Left renal cortex interstitium (tissue), 4 donors: ENCODE measurements at regions not wholly inside any gene's neighbourhood (a gene's known extent, or its start where the extent isn't known, plus 50 kb on each side); places are given as distances from the start of the nearest gene placed in this dataset.
"Not testable (repeated sequence)": the region's sequence is repeated elsewhere in the genome, so short reads cannot be mapped to it uniquely, and the experiment has no call there.

Experiments used
- DNase-seq, 4 donors: peaks; one replicate each; pipeline ENCODE4 v3.0.0-alpha.2; 2013; ENCODE audit warnings: low read depth in 4 of 4, low spot score in 2 of 4, missing footprints in 1 of 4

- DNase-seq, result no peak
Measured at GRCh38 chr5:122661496-122662180, 113.2 kb upstream of the SNX2 start.

- no peak for DNase-seq
Measured at GRCh38 chr5:122665051-122665450, 109.8 kb upstream of the SNX2 start.

DNA sequence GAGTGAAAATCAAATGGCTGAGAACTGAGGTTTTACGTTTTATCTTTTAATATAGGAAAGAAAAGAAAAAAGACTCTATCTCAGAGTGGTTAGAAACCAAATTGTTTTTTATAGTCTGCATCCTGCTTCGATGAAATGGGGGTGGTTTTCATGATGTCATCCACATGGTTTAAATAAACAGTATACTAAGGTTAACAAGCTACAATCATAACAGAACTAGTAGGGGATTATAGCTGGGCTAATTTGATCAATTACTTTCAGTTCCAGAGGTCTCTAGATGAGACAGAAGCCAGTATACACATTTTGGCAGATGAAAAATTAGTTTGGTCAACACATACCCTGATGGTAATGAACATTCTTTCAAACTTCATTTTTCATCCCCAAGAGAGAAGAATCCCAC lies 106.3 kb upstream of the SNX2 start:
- no peak for DNase-seq

DNA sequence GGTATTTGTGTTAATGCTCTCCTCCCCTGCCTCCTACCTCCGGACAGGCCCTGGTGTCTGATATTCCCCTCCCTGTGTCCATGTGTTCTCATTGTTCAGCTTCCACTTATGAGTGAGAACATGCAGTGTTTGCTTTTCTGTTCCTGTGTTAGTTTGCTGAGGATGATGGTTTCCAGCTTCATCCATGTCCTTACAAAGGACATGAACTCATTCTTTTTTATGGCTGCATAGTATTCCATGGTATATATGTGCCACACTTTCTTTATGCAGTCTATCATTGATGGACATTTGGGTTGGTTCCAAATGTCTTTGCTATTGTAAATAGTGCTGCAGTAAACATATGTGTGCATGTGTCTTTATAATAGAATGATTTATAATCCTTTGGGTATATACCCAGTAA lies 105.2 kb upstream of the SNX2 start:
- not testable (repeated sequence) for DNase-seq

DNA sequence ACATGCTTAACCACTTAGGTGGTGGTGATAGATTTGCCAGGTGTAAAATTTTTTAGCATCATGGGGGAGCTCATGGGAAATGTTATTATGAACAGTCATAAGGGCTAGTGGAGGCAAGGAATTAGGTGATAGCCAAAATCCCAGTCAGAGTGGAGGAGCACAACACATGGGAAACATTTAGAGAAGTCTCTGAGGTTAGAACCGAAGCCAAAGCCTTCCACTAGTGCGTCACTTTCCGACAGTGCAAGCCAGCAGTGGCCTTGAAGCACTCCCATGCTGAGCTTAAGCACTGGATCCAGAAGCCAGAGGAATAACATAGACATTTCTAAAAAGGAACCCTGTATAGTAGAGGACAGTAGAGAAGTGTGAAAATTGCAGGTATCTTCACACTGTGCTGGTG lies 101.5 kb upstream of the SNX2 start:
- DNase-seq, result no peak

- no peak for DNase-seq
Measured at GRCh38 chr5:122674385-122674784, 100.5 kb upstream of the SNX2 start.

- DNase-seq, result no peak
Measured at GRCh38 chr5:122680623-122681350, 94.1 kb upstream of the SNX2 start.

- DNase-seq, result no peak
Measured at GRCh38 chr5:122683631-122684030, 91.2 kb upstream of the SNX2 start.

DNA sequence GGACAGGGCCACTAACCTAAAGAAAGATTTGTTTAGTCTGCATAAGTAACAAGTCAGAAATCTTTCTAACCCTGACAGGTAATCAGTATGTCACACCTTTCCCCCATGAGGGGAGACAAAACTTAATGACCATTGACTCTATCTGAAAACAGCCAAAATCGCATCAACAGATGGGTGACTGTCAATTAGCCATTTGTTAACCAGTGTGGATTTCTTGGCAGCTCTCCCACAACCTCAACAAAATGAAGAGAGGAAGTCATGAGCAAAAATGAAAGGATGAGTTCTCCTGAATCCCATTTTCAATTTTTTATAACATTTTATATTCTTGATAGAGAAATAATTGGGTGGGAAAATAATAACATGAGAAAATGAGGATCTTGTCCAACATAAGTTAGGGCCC lies 84.6 kb upstream of the SNX2 start:
- DNase-seq, result no peak

GRCh38 chr5:122691931-122692330 lies 82.9 kb upstream of the SNX2 start:
- no peak for DNase-seq

DNA sequence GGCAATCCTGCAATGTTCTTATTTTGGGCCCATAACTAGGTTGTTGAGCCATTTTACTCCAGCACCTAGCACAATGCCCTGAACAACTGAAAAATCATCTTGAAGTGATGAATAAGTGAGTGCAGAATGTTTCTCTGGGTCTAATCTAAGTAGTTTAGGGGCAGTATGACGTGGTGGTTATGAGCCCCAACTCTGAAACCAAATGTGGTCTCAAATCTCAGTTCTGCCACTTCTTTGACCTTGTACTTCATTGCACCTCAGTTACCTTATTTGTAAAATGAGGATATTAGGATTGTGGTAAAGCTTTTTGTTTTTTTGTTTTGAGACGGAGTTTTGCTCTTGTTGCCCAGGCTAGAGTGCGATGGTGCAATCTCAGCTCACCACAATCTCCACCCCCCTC lies 80.9 kb upstream of the SNX2 start:
- DNase-seq, result no peak

- no peak for DNase-seq
Measured at GRCh38 chr5:122694884-122695283, 80.0 kb upstream of the SNX2 start.

GRCh38 chr5:122696735-122697134 lies 78.1 kb upstream of the SNX2 start:
- DNase-seq, result not testable (repeated sequence)

DNA sequence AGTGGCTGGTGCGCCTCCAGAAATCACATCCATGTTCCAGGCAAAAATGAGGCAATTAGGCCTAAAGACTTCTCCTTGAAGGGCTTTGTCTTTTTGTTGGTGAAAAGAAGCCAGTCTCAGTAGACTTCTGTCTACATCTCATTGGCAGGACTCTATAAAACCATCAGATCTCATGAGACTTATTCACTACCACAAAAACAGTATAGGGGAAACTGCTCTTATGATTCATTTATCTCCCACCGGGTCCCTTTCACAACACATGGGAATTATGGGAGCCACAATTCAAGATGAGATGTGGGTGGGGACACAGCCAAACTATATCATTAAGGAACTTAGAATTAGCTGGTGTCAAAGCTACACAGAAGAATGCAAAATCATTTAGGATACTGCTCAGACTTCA lies 77.7 kb upstream of the SNX2 start:
- DNase-seq, result no peak

- DNase-seq, result no peak
Measured at GRCh38 chr5:122699201-122699600, 75.7 kb upstream of the SNX2 start.

- DNase-seq, result no peak
Measured at GRCh38 chr5:122701640-122702523, 73.0 kb upstream of the SNX2 start.

GRCh38 chr5:122702524-122702875 lies 72.4 kb upstream of the SNX2 start:
- DNase-seq, result no peak

- DNase-seq, result no peak
Measured at GRCh38 chr5:122703203-122703602, 71.7 kb upstream of the SNX2 start.

DNA sequence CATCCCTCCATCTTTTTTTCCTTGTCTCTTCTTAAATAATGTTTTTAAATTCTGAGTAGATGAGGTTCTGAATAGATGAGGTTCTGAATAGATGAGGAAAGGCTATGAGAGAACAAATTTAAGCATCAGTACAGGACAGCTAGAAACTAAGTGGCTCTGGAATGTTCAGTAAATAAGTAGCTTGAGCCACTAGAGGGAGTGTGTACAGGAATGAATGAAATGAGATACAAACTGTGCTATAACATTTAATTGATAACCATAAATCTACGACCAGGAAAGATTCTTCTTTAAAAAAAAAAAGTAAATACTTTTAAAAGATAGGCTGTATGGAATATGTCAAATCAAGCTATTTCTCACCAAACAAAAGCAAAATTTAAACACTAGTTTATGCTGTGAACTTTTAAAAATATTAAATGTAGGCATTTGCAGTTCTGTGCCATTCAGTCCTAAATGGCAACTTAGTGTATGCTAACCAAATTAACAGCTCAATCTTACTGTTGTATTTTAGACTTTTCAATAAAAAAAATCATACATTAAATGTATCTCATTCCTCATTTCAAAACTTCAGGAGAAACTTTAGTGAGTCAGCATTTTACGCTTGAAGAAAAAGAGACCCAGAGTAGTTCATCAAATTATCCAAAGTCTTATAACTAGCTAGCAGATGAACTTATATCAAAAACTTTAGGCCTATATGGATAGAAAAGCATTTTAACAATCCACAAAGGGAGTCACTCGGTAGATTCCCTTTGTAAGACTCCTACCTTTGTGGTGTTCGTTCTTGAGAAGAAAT lies 70.4 kb upstream of the SNX2 start:
- peak in 2 of 4 donors; percentile 13 to 23 for DNase-seq

- DNase-seq, result no peak
Measured at GRCh38 chr5:122705851-122706250, 69.0 kb upstream of the SNX2 start.

DNA sequence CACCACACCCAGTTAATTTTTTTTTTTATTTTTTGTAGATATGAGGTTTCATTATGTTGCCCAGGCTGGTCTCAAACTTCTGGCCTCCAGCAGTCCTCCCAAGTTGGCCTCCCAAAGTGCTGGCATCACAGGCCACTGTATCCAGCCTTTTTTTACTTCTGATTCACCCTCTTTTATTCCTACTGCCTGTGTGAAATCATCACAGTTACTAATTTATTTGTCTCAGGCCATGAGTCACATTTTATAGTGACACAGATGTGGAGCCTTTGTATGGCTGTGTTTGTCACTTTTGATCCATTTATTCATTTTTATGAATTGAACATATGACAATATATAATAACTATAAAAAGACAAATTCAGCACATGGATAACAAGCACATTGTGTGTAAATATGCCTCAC lies 67.1 kb upstream of the SNX2 start:
- DNase-seq, result no peak
